ENCODE measurements at regions not wholly inside any gene's neighbourhood (a gene's known extent, or its start where the extent isn't known, plus 50 kb on each side); places are given as distances from the start of the nearest gene placed in this dataset.
A peak's percentile ranks its signal among the peaks of the same experiment; 100 is the strongest.

- no peaks in the 10 kb centered on the region for H3K36me3 ChIP-seq
- H3K27me3 ChIP-seq, result no peaks in the 10 kb centered on the region
- no peak for TF ChIP-seq POLR2A (IDR thresholded peaks at IDR 0.05)
- TF ChIP-seq, protein P1, sequence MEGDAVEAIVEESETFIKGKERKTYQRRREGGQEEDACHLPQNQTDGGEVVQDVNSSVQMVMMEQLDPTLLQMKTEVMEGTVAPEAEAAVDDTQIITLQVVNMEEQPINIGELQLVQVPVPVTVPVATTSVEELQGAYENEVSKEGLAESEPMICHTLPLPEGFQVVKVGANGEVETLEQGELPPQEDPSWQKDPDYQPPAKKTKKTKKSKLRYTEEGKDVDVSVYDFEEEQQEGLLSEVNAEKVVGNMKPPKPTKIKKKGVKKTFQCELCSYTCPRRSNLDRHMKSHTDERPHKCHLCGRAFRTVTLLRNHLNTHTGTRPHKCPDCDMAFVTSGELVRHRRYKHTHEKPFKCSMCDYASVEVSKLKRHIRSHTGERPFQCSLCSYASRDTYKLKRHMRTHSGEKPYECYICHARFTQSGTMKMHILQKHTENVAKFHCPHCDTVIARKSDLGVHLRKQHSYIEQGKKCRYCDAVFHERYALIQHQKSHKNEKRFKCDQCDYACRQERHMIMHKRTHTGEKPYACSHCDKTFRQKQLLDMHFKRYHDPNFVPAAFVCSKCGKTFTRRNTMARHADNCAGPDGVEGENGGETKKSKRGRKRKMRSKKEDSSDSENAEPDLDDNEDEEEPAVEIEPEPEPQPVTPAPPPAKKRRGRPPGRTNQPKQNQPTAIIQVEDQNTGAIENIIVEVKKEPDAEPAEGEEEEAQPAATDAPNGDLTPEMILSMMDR (IDR thresholded peaks at IDR 0.05), result no peak
- no peak for TF ChIP-seq EP300 (IDR thresholded peaks at IDR 0.05)
- H3K27ac ChIP-seq, result no peak overlapping the region
- intact Hi-C loops (cut with DNase I), result loop anchor here (10.0 kb wide), 2 partner anchors 584 to 954 kb away; no protein-coding TSS in a partner anchor
- WGBS, 3 donors, result 61 to 85% (median 83%) methylated on average over 1 of the region's 1 CpG
- no peak for DNase-seq
- H3K9me3 ChIP-seq, result no peaks in the 10 kb centered on the region
- H3K4me1 ChIP-seq (ENCODE audit: insufficient read depth), result peaks cover 12% of the 10 kb centered on the region
- H3K4me3 ChIP-seq, result no peak overlapping the region
Measured at GRCh38 chr6:11650711-11651110, 113.2 kb downstream of the TMEM170B start.

- H3K27me3 ChIP-seq, result no peaks in the 10 kb centered on the region
- no peak for TF ChIP-seq EP300 (IDR thresholded peaks at IDR 0.05)
- no peak for TF ChIP-seq POLR2A (IDR thresholded peaks at IDR 0.05)
- TF ChIP-seq, protein P1 (IDR thresholded peaks at IDR 0.05), result no peak
- H3K36me3 ChIP-seq, result no peaks in the 10 kb centered on the region
- no peak overlapping the region for H3K27ac ChIP-seq
- peaks cover 16% of the 10 kb centered on the region for H3K4me1 ChIP-seq (ENCODE audit: insufficient read depth)
- H3K4me3 ChIP-seq, result no peak overlapping the region
- intact Hi-C loops (cut with DNase I), result loop anchor here (10.0 kb wide), 2 partner anchors 582 to 952 kb away; no protein-coding TSS in a partner anchor
- H3K9me3 ChIP-seq, result no peaks in the 10 kb centered on the region
- 18 to 26% (median 21%) methylated on average over 8 of the region's 8 CpGs for WGBS, 3 donors
- peak; percentile 35 to 49 (median 46) for DNase-seq
Measured at GRCh38 chr6:11653028-11653583, 115.6 kb downstream of the TMEM170B start.

- H3K27ac ChIP-seq, result no peak overlapping the region
- TF ChIP-seq, protein P1 (IDR thresholded peaks at IDR 0.05), result no peak
- TF ChIP-seq POLR2A (IDR thresholded peaks at IDR 0.05) (no peak), EP300 (IDR thresholded peaks at IDR 0.05) (no peak)
- no peaks in the 10 kb centered on the region for H3K27me3 ChIP-seq
- H3K36me3 ChIP-seq, result no peaks in the 10 kb centered on the region
- intact Hi-C loops (cut with DNase I), result loop anchor here (5.0 to 10.0 kb wide), 3 partner anchors 577 to 950 kb away; no protein-coding TSS in a partner anchor
- WGBS, 3 donors, result 11 to 15% (median 14%) methylated on average over 2 of the region's 2 CpGs
- no peak for DNase-seq
- H3K4me3 ChIP-seq, result no peak overlapping the region
- H3K4me1 ChIP-seq (ENCODE audit: insufficient read depth), result peaks cover 16% of the 10 kb centered on the region
- no peaks in the 10 kb centered on the region for H3K9me3 ChIP-seq
Measured at GRCh38 chr6:11654876-11655275, 117.3 kb downstream of the TMEM170B start.

- no peak overlapping the region for H3K27ac ChIP-seq
- intact Hi-C loops (cut with DNase I), result loop anchor here (5.0 to 10.0 kb wide), 3 partner anchors 576 to 948 kb away; no protein-coding TSS in a partner anchor
- H3K4me1 ChIP-seq (ENCODE audit: insufficient read depth), result peaks cover 16% of the 10 kb centered on the region
- H3K4me3 ChIP-seq, result no peak overlapping the region
- no peaks in the 10 kb centered on the region for H3K27me3 ChIP-seq
- TF ChIP-seq POLR2A (IDR thresholded peaks at IDR 0.05) (no peak), EP300 (IDR thresholded peaks at IDR 0.05) (no peak)
- TF ChIP-seq, protein P1 (IDR thresholded peaks at IDR 0.05), result no peak
- 79 to 89% (median 83%) methylated on average over 7 of the region's 7 CpGs for WGBS, 3 donors
- no peaks in the 10 kb centered on the region for H3K36me3 ChIP-seq
- DNase-seq, result no peak
- no peaks in the 10 kb centered on the region for H3K9me3 ChIP-seq
Measured at GRCh38 chr6:11656491-11656890, 118.9 kb downstream of the TMEM170B start.

All from ovary (tissue), 7 donors.